ENCODE measurements at regions not wholly inside any gene's neighbourhood (a gene's known extent, or its start where the extent isn't known, plus 50 kb on each side); places are given as distances from the start of the nearest gene placed in this dataset.

GRCh38 chr16:5671421-5671820, 573.8 kb upstream of the EEF2KMT start:
- no peak for DNase-seq (ENCODE audit: low read depth, low spot score)

GRCh38 chr16:5670198-5670597, 572.6 kb upstream of the EEF2KMT start:
- DNase-seq (ENCODE audit: low read depth, low spot score): no peak

- no peak for DNase-seq (ENCODE audit: low read depth, low spot score)
Measured at GRCh38 chr16:5668553-5668952, 571.0 kb upstream of the EEF2KMT start.

GRCh38 chr16:5665834-5666233, 568.2 kb upstream of the EEF2KMT start:
- DNase-seq (ENCODE audit: low read depth, low spot score): no peak

- DNase-seq (ENCODE audit: low read depth, low spot score): no peak
Measured at GRCh38 chr16:5653789-5654188, 556.2 kb upstream of the EEF2KMT start.

- no peak for DNase-seq (ENCODE audit: low read depth, low spot score)
Measured at GRCh38 chr16:5653041-5653440, 555.4 kb upstream of the EEF2KMT start.

GRCh38 chr16:5649762-5650743, 552.5 kb upstream of the EEF2KMT start:
- no peak for DNase-seq (ENCODE audit: low read depth, low spot score)

- no peak for DNase-seq (ENCODE audit: low read depth, low spot score)
Measured at GRCh38 chr16:5647051-5647450, 549.5 kb upstream of the EEF2KMT start.

GRCh38 chr16:5643855-5644531, 546.4 kb upstream of the EEF2KMT start:
- DNase-seq (ENCODE audit: low read depth, low spot score): no peak

- DNase-seq (ENCODE audit: low read depth, low spot score): no peak
Measured at GRCh38 chr16:5642436-5642835, 544.8 kb upstream of the EEF2KMT start.

- DNase-seq (ENCODE audit: low read depth, low spot score): no peak
Measured at GRCh38 chr16:5642011-5642410, 544.4 kb upstream of the EEF2KMT start.

GRCh38 chr16:5640883-5641282, 543.3 kb upstream of the EEF2KMT start:
- DNase-seq (ENCODE audit: low read depth, low spot score): no peak

- no peak for DNase-seq (ENCODE audit: low read depth, low spot score)
Measured at GRCh38 chr16:5639531-5639930, 541.9 kb upstream of the EEF2KMT start.

GRCh38 chr16:5635331-5635730, 537.7 kb upstream of the EEF2KMT start:
- DNase-seq (ENCODE audit: low read depth, low spot score): no peak

GRCh38 chr16:5634666-5635180, 537.1 kb upstream of the EEF2KMT start:
- no peak for DNase-seq (ENCODE audit: low read depth, low spot score)

- DNase-seq (ENCODE audit: low read depth, low spot score): peak; percentile 24
Measured at GRCh38 chr16:5633845-5634440, 536.3 kb upstream of the EEF2KMT start.

- DNase-seq (ENCODE audit: low read depth, low spot score): no peak
Measured at GRCh38 chr16:5622234-5622884, 524.8 kb upstream of the EEF2KMT start.

- no peak for DNase-seq (ENCODE audit: low read depth, low spot score)
Measured at GRCh38 chr16:5621826-5622225, 524.2 kb upstream of the EEF2KMT start.

- DNase-seq (ENCODE audit: low read depth, low spot score): no peak
Measured at GRCh38 chr16:5619304-5619703, 521.7 kb upstream of the EEF2KMT start.

GRCh38 chr16:5616841-5617240, 519.2 kb upstream of the EEF2KMT start:
- DNase-seq (ENCODE audit: low read depth, low spot score): no peak

- DNase-seq (ENCODE audit: low read depth, low spot score): peak; percentile 49
Measured at GRCh38 chr16:5615868-5616642, 518.5 kb upstream of the EEF2KMT start.
